ENCODE measurements at regions not wholly inside any gene's neighbourhood (a gene's known extent, or its start where the extent isn't known, plus 50 kb on each side); places are given as distances from the start of the nearest gene placed in this dataset.
"Not testable (repeated sequence)": the region's sequence is repeated elsewhere in the genome, so short reads cannot be mapped to it uniquely, and the experiment has no call there.

GRCh38 chr1:80540596-80540995 is 1260.1 kb upstream of the ADGRL2 start:
- no peaks in the 10 kb centered on the region for H3K36me3 ChIP-seq (ENCODE audit: insufficient read depth, low read length)
- no peak overlapping the region for H3K9ac ChIP-seq (ENCODE audit: low read length)
- H3K27me3 ChIP-seq (ENCODE audit: control insufficient read depth in 1 of 2, insufficient read depth in 2 of 2, low read length in 2 of 2): no peaks in the 10 kb centered on the region
- H3K4me3 ChIP-seq (ENCODE audit: low read depth in 1 of 2, low read length in 2 of 2): no peak overlapping the region
- no peaks in the 10 kb centered on the region for H3K9me3 ChIP-seq (ENCODE audit: low read length)
- no peaks in the 10 kb centered on the region for H3K4me1 ChIP-seq (ENCODE audit: insufficient read depth, low read length)
- H3K27ac ChIP-seq (ENCODE audit: low read depth, low read length): no peak overlapping the region

GRCh38 chr1:80540149-80540548 is 1260.6 kb upstream of the ADGRL2 start:
- Histone ChIP-seq H3K9ac (ENCODE audit: low read length) (no peak overlapping the region), H3K36me3 (ENCODE audit: insufficient read depth, low read length) (no peaks in the 10 kb centered on the region), H3K4me1 (ENCODE audit: insufficient read depth, low read length) (no peaks in the 10 kb centered on the region), H3K9me3 (ENCODE audit: low read length) (no peaks in the 10 kb centered on the region), H3K27me3 (ENCODE audit: control insufficient read depth in 1 of 2, insufficient read depth in 2 of 2, low read length in 2 of 2) (no peaks in the 10 kb centered on the region), H3K4me3 (ENCODE audit: low read depth in 1 of 2, low read length in 2 of 2) (no peak overlapping the region), H3K27ac (ENCODE audit: low read depth, low read length) (no peak overlapping the region)

- not testable (repeated sequence) for H3K36me3 ChIP-seq (ENCODE audit: insufficient read depth, low read length); H3K9me3 ChIP-seq (ENCODE audit: low read length); H3K4me3 ChIP-seq (ENCODE audit: low read depth in 1 of 2, low read length in 2 of 2); H3K27ac ChIP-seq (ENCODE audit: low read depth, low read length); H3K4me1 ChIP-seq (ENCODE audit: insufficient read depth, low read length); H3K27me3 ChIP-seq (ENCODE audit: control insufficient read depth in 1 of 2, insufficient read depth in 2 of 2, low read length in 2 of 2); H3K9ac ChIP-seq (ENCODE audit: low read length)
These were observed 1261.4 kb upstream of the ADGRL2 start for GRCh38 chr1:80539298-80539697.

- no peaks in the 10 kb centered on the region for H3K27me3 ChIP-seq (ENCODE audit: control insufficient read depth in 1 of 2, insufficient read depth in 2 of 2, low read length in 2 of 2)
- H3K9me3 ChIP-seq (ENCODE audit: low read length): no peaks in the 10 kb centered on the region
- no peak overlapping the region for H3K4me3 ChIP-seq (ENCODE audit: low read depth in 1 of 2, low read length in 2 of 2)
- H3K9ac ChIP-seq (ENCODE audit: low read length): no peak overlapping the region
- H3K4me1 ChIP-seq (ENCODE audit: insufficient read depth, low read length): peaks cover 11% of the 10 kb centered on the region
- H3K36me3 ChIP-seq (ENCODE audit: insufficient read depth, low read length): no peaks in the 10 kb centered on the region
- H3K27ac ChIP-seq (ENCODE audit: low read depth, low read length): no peak overlapping the region
These were observed 1264.3 kb upstream of the ADGRL2 start for GRCh38 chr1:80536461-80536860.

DNA sequence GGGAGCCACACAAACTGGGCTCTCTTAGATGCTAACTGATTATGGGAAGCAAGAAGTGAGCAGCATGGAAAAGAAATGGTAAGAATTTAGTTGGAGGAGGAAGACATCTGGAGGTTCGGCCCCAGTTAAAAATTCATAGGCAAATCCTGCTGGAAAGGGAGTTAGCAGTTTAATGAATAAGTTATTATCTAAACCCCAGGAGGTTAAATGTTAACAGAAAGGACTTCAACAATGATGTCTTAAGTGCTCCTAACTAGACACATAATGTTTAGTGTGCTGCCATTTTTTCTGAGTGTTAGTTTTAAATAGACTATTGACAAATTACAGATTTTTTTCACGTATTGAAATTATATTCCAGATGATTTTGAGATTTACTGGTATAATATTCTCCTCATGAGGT is 1265.3 kb upstream of the ADGRL2 start:
- Histone ChIP-seq H3K36me3 (ENCODE audit: insufficient read depth, low read length) (no peaks in the 10 kb centered on the region), H3K27me3 (ENCODE audit: control insufficient read depth in 1 of 2, insufficient read depth in 2 of 2, low read length in 2 of 2) (no peaks in the 10 kb centered on the region), H3K27ac (ENCODE audit: low read depth, low read length) (no peak overlapping the region), H3K4me3 (ENCODE audit: low read depth in 1 of 2, low read length in 2 of 2) (no peak overlapping the region), H3K9ac (ENCODE audit: low read length) (no peak overlapping the region), H3K4me1 (ENCODE audit: insufficient read depth, low read length) (peaks cover 11% of the 10 kb centered on the region), H3K9me3 (ENCODE audit: low read length) (no peaks in the 10 kb centered on the region)

GRCh38 chr1:80534606-80535360 is 1266.0 kb upstream of the ADGRL2 start:
- Histone ChIP-seq H3K9ac (ENCODE audit: low read length) (no peak overlapping the region), H3K36me3 (ENCODE audit: insufficient read depth, low read length) (no peaks in the 10 kb centered on the region), H3K27me3 (ENCODE audit: control insufficient read depth in 1 of 2, insufficient read depth in 2 of 2, low read length in 2 of 2) (no peaks in the 10 kb centered on the region), H3K9me3 (ENCODE audit: low read length) (no peaks in the 10 kb centered on the region), H3K4me3 (ENCODE audit: low read depth in 1 of 2, low read length in 2 of 2) (no peak overlapping the region), H3K27ac (ENCODE audit: low read depth, low read length) (no peak overlapping the region), H3K4me1 (ENCODE audit: insufficient read depth, low read length) (peaks cover 11% of the 10 kb centered on the region)

DNA sequence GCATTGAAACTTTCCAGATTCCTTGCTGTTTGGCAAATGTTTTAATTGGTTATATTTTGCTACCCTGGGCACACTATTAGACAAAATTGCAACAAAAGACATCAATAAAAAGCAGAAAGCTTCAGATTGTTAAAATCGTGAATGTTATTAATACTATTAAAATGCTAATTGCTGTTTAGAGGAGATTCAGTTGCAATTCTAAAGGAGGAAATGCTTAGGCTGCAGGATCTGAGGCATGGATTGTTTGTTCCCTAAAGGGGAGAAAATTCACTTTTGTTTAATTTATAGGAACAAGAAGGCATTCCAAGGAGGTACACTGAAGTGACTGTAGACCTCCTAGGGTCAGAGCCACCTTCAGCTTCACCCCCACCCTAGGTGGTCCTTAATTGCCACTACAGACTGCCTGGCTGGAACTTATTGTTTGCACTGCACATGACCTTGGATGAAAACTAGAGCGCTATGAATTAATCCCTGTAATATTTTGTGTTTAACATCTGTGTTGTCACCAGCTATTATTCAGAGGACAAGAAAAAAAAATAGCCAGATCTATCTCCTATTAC is 1266.9 kb upstream of the ADGRL2 start:
- Histone ChIP-seq H3K9ac (ENCODE audit: low read length) (no peak overlapping the region), H3K4me1 (ENCODE audit: insufficient read depth, low read length) (peaks cover 11% of the 10 kb centered on the region), H3K4me3 (ENCODE audit: low read depth in 1 of 2, low read length in 2 of 2) (no peak overlapping the region), H3K27me3 (ENCODE audit: control insufficient read depth in 1 of 2, insufficient read depth in 2 of 2, low read length in 2 of 2) (no peaks in the 10 kb centered on the region), H3K36me3 (ENCODE audit: insufficient read depth, low read length) (no peaks in the 10 kb centered on the region), H3K27ac (ENCODE audit: low read depth, low read length) (no peak overlapping the region), H3K9me3 (ENCODE audit: low read length) (no peaks in the 10 kb centered on the region)

DNA sequence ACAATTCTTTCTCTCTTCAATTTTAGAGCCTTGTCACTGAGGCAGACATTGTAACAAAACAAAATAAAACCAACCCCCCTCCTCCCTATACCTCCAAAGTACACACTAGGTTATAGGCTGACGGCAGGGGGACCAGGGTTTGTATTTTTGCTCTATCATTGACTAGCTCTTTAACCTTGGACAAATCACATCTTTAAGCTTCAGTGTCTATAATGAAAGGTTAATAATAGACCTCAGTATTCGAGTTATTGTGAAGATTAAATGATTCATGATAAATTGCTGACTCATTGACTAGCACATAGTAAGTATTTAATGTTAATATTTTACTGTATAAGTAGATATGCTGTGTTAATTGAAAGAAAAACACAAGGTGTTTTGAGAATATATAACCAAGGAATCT is 1267.6 kb upstream of the ADGRL2 start:
- Histone ChIP-seq H3K9me3 (ENCODE audit: low read length) (no peaks in the 10 kb centered on the region), H3K27me3 (ENCODE audit: control insufficient read depth in 1 of 2, insufficient read depth in 2 of 2, low read length in 2 of 2) (no peaks in the 10 kb centered on the region), H3K9ac (ENCODE audit: low read length) (no peak overlapping the region), H3K36me3 (ENCODE audit: insufficient read depth, low read length) (no peaks in the 10 kb centered on the region), H3K4me1 (ENCODE audit: insufficient read depth, low read length) (peaks cover 11% of the 10 kb centered on the region), H3K4me3 (ENCODE audit: low read depth in 1 of 2, low read length in 2 of 2) (no peak overlapping the region), H3K27ac (ENCODE audit: low read depth, low read length) (no peak overlapping the region)

GRCh38 chr1:80531182-80531581 is 1269.6 kb upstream of the ADGRL2 start:
- Histone ChIP-seq H3K27ac (ENCODE audit: low read depth, low read length) (no peak overlapping the region), H3K4me3 (ENCODE audit: low read depth in 1 of 2, low read length in 2 of 2) (no peak overlapping the region), H3K36me3 (ENCODE audit: insufficient read depth, low read length) (no peaks in the 10 kb centered on the region), H3K4me1 (ENCODE audit: insufficient read depth, low read length) (peaks cover 11% of the 10 kb centered on the region), H3K9ac (ENCODE audit: low read length) (no peak overlapping the region), H3K9me3 (ENCODE audit: low read length) (no peaks in the 10 kb centered on the region), H3K27me3 (ENCODE audit: control insufficient read depth in 1 of 2, insufficient read depth in 2 of 2, low read length in 2 of 2) (no peaks in the 10 kb centered on the region)

GRCh38 chr1:80529546-80529945 is 1271.2 kb upstream of the ADGRL2 start:
- Histone ChIP-seq H3K4me3 (ENCODE audit: low read depth in 1 of 2, low read length in 2 of 2) (no peak overlapping the region), H3K9me3 (ENCODE audit: low read length) (no peaks in the 10 kb centered on the region), H3K27ac (ENCODE audit: low read depth, low read length) (no peak overlapping the region), H3K4me1 (ENCODE audit: insufficient read depth, low read length) (peaks cover 11% of the 10 kb centered on the region), H3K36me3 (ENCODE audit: insufficient read depth, low read length) (no peaks in the 10 kb centered on the region), H3K27me3 (ENCODE audit: control insufficient read depth in 1 of 2, insufficient read depth in 2 of 2, low read length in 2 of 2) (no peaks in the 10 kb centered on the region), H3K9ac (ENCODE audit: low read length) (no peak overlapping the region)

GRCh38 chr1:80523861-80524260 is 1276.9 kb upstream of the ADGRL2 start:
- Histone ChIP-seq H3K9me3 (ENCODE audit: low read length) (no peaks in the 10 kb centered on the region), H3K4me3 (ENCODE audit: low read depth in 1 of 2, low read length in 2 of 2) (no peak overlapping the region), H3K36me3 (ENCODE audit: insufficient read depth, low read length) (no peaks in the 10 kb centered on the region), H3K9ac (ENCODE audit: low read length) (no peak overlapping the region), H3K27me3 (ENCODE audit: control insufficient read depth in 1 of 2, insufficient read depth in 2 of 2, low read length in 2 of 2) (no peaks in the 10 kb centered on the region), H3K27ac (ENCODE audit: low read depth, low read length) (no peak overlapping the region), H3K4me1 (ENCODE audit: insufficient read depth, low read length) (no peaks in the 10 kb centered on the region)

- H3K9me3 ChIP-seq (ENCODE audit: low read length); H3K27me3 ChIP-seq (ENCODE audit: control insufficient read depth in 1 of 2, insufficient read depth in 2 of 2, low read length in 2 of 2): not testable (repeated sequence)
These were observed 1277.7 kb upstream of the ADGRL2 start for GRCh38 chr1:80523071-80523470.

More at GRCh38 chr1:80523071-80523470, 1277.7 kb upstream of the ADGRL2 start:
- not testable (repeated sequence) for H3K27ac ChIP-seq (ENCODE audit: low read depth, low read length); H3K4me3 ChIP-seq (ENCODE audit: low read depth in 1 of 2, low read length in 2 of 2); H3K4me1 ChIP-seq (ENCODE audit: insufficient read depth, low read length); H3K36me3 ChIP-seq (ENCODE audit: insufficient read depth, low read length); H3K9ac ChIP-seq (ENCODE audit: low read length)
